ENCODE measurements at regions not wholly inside any gene's neighbourhood (a gene's known extent, or its start where the extent isn't known, plus 50 kb on each side); places are given as distances from the start of the nearest gene placed in this dataset.

DNA sequence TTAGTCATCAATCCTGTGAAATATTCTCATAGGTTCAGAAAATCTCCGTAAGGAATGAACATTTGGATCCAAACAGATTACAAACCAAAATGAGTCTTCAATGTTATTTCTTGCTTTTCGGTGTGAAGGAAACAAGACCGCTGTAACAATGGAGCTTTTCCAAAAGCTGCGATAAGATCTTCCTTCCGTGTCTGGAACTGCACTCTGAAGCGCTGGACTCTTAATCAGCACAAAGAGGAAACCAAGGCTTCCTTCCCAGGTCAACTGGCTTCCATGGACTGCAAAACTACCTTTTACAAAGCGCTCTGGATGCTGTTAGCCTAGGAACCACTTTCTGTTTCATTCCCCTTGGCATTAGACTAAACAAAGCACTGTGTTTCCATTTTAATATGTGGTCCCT is 137.9 kb upstream of the BASP1 start (continued):
- no peak for TF ChIP-seq NANOG (IDR thresholded peaks at IDR 0.05; ENCODE audit: borderline replicate concordance)

DNA sequence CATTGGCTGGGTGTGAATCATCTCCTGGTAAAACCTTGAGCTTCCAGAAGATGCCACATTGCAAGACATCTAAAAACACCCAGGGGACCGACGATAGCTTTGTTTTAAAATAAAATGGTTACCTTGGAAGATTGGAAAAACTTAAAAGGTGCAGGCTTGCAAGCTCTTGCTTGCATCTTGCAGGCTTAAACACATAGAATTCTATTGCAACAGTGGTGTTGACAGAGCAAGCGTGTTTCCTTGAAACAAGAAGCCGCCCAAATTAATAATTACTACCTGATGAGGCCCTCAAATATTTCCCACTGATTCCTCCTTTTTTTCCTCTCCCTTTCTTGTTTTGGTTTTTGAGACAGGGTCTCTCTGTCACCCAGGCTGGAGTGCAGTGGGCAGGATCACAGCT is 137.1 kb upstream of the BASP1 start:
- Mint-ChIP-seq H3K4me1 (no peaks in the 10 kb centered on the region), H3K4me3 (no peak overlapping the region), H3K27me3 (ENCODE audit: insufficient read depth, low read depth, poor library complexity) (no peaks in the 10 kb centered on the region), H3K27ac (no peak overlapping the region), H3K9me3 (no peaks in the 10 kb centered on the region), H3K36me3 (ENCODE audit: low read depth) (no peaks in the 10 kb centered on the region)
- H2AFZ ChIP-seq = no peak overlapping the region
- no peak for DNase-seq (ENCODE audit: low spot score)
- H3K27ac ChIP-seq (ENCODE audit: low read depth) = no peak overlapping the region
- H3F3A ChIP-seq (replicated peaks; ENCODE audit: low read depth) = no peaks in the 10 kb centered on the region
- TF ChIP-seq, protein P1, sequence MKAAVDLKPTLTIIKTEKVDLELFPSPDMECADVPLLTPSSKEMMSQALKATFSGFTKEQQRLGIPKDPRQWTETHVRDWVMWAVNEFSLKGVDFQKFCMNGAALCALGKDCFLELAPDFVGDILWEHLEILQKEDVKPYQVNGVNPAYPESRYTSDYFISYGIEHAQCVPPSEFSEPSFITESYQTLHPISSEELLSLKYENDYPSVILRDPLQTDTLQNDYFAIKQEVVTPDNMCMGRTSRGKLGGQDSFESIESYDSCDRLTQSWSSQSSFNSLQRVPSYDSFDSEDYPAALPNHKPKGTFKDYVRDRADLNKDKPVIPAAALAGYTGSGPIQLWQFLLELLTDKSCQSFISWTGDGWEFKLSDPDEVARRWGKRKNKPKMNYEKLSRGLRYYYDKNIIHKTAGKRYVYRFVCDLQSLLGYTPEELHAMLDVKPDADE (IDR thresholded peaks at IDR 0.05) = no peak
- no peak for TF ChIP-seq EZH2phosphoT487 (IDR thresholded peaks at IDR 0.05; ENCODE audit: unreplicated experiment)
- no peaks in the 10 kb centered on the region for H3K4me1 ChIP-seq (ENCODE audit: insufficient read depth)
- H3K4me2 ChIP-seq = no peak overlapping the region
- ATAC-seq = no peak
- H3K79me2 ChIP-seq (replicated peaks; ENCODE audit: insufficient read depth) = no peaks in the 10 kb centered on the region
- H3K4me3 ChIP-seq = no peak overlapping the region
- H3K9me2 ChIP-seq (ENCODE audit: insufficient read depth) = no peaks in the 10 kb centered on the region
- H3K36me3 ChIP-seq (ENCODE audit: insufficient read depth) = no peaks in the 10 kb centered on the region
- no peaks in the 10 kb centered on the region for H4K20me1 ChIP-seq (replicated peaks; ENCODE audit: insufficient read depth)
- H3K27me3 ChIP-seq (ENCODE audit: insufficient read depth) = no peaks in the 10 kb centered on the region

DNA sequence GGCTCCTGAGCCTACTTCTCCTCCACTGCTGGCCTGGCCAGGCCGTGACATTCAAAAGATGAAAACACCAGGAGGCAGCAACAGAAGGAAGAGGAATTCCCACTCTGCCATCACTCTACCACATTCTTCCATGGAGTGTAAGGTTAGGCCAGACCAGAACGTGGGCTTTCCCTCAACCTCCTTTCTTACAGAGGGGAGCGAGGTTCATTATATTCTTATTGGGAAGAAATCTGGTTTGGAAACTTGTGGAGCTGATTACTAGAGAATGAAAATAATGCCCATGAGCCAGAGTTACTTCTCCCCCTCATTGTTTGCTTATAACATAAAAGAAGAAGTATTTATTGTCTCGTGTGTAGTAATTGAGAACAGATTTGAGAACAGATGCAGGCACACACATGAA is 136.3 kb upstream of the BASP1 start:
- no peak overlapping the region for H3K4me2 ChIP-seq
- Mint-ChIP-seq H3K4me1 (no peaks in the 10 kb centered on the region), H3K27me3 (ENCODE audit: insufficient read depth, low read depth, poor library complexity) (no peaks in the 10 kb centered on the region), H3K27ac (no peak overlapping the region), H3K36me3 (ENCODE audit: low read depth) (no peaks in the 10 kb centered on the region), H3K4me3 (no peak overlapping the region), H3K9me3 (no peaks in the 10 kb centered on the region)
- no peak overlapping the region for H3K4me3 ChIP-seq
- DNase-seq (ENCODE audit: low spot score) = no peak
- no peak overlapping the region for H3K27ac ChIP-seq (ENCODE audit: low read depth)
- no peaks in the 10 kb centered on the region for H3K4me1 ChIP-seq (ENCODE audit: insufficient read depth)
- no peaks in the 10 kb centered on the region for H3K36me3 ChIP-seq (ENCODE audit: insufficient read depth)
- no peaks in the 10 kb centered on the region for H3K79me2 ChIP-seq (replicated peaks; ENCODE audit: insufficient read depth)
- no peaks in the 10 kb centered on the region for H3K9me2 ChIP-seq (ENCODE audit: insufficient read depth)
- TF ChIP-seq, protein P2, sequence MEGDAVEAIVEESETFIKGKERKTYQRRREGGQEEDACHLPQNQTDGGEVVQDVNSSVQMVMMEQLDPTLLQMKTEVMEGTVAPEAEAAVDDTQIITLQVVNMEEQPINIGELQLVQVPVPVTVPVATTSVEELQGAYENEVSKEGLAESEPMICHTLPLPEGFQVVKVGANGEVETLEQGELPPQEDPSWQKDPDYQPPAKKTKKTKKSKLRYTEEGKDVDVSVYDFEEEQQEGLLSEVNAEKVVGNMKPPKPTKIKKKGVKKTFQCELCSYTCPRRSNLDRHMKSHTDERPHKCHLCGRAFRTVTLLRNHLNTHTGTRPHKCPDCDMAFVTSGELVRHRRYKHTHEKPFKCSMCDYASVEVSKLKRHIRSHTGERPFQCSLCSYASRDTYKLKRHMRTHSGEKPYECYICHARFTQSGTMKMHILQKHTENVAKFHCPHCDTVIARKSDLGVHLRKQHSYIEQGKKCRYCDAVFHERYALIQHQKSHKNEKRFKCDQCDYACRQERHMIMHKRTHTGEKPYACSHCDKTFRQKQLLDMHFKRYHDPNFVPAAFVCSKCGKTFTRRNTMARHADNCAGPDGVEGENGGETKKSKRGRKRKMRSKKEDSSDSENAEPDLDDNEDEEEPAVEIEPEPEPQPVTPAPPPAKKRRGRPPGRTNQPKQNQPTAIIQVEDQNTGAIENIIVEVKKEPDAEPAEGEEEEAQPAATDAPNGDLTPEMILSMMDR (conservative IDR thresholded peaks at IDR 0.05; ENCODE audit: low read depth in 2 of 2) = no peak
- no peak for TF ChIP-seq ZNF331 (CRISPR knock-in tag; IDR thresholded peaks at IDR 0.05; ENCODE audit: low read depth)
- TF ChIP-seq JUNB (IDR thresholded peaks at IDR 0.05; ENCODE audit: unreplicated experiment) = no peak
- no peak for TF ChIP-seq EZH2phosphoT487 (IDR thresholded peaks at IDR 0.05; ENCODE audit: unreplicated experiment)
- TF ChIP-seq, protein P3, sequence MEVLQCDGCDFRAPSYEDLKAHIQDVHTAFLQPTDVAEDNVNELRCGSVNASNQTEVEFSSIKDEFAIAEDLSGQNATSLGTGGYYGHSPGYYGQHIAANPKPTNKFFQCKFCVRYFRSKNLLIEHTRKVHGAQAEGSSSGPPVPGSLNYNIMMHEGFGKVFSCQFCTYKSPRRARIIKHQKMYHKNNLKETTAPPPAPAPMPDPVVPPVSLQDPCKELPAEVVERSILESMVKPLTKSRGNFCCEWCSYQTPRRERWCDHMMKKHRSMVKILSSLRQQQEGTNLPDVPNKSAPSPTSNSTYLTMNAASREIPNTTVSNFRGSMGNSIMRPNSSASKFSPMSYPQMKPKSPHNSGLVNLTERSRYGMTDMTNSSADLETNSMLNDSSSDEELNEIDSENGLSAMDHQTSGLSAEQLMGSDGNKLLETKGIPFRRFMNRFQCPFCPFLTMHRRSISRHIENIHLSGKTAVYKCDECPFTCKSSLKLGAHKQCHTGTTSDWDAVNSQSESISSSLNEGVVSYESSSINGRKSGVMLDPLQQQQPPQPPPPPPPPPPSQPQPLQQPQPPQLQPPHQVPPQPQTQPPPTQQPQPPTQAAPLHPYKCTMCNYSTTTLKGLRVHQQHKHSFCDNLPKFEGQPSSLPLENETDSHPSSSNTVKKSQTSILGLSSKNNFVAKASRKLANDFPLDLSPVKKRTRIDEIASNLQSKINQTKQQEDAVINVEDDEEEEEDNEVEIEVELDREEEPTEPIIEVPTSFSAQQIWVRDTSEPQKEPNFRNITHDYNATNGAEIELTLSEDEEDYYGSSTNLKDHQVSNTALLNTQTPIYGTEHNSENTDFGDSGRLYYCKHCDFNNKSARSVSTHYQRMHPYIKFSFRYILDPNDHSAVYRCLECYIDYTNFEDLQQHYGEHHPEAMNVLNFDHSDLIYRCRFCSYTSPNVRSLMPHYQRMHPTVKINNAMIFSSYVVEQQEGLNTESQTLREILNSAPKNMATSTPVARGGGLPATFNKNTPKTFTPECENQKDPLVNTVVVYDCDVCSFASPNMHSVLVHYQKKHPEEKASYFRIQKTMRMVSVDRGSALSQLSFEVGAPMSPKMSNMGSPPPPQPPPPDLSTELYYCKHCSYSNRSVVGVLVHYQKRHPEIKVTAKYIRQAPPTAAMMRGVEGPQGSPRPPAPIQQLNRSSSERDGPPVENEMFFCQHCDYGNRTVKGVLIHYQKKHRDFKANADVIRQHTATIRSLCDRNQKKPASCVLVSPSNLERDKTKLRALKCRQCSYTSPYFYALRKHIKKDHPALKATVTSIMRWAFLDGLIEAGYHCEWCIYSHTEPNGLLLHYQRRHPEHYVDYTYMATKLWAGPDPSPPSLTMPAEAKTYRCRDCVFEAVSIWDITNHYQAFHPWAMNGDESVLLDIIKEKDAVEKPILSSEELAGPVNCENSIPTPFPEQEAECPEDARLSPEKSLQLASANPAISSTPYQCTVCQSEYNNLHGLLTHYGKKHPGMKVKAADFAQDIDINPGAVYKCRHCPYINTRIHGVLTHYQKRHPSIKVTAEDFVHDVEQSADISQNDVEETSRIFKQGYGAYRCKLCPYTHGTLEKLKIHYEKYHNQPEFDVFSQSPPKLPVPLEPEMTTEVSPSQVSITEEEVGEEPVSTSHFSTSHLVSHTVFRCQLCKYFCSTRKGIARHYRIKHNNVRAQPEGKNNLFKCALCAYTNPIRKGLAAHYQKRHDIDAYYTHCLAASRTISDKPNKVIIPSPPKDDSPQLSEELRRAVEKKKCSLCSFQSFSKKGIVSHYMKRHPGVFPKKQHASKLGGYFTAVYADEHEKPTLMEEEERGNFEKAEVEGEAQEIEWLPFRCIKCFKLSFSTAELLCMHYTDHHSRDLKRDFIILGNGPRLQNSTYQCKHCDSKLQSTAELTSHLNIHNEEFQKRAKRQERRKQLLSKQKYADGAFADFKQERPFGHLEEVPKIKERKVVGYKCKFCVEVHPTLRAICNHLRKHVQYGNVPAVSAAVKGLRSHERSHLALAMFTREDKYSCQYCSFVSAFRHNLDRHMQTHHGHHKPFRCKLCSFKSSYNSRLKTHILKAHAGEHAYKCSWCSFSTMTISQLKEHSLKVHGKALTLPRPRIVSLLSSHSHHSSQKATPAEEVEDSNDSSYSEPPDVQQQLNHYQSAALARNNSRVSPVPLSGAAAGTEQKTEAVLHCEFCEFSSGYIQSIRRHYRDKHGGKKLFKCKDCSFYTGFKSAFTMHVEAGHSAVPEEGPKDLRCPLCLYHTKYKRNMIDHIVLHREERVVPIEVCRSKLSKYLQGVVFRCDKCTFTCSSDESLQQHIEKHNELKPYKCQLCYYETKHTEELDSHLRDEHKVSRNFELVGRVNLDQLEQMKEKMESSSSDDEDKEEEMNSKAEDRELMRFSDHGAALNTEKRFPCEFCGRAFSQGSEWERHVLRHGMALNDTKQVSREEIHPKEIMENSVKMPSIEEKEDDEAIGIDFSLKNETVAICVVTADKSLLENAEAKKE (CRISPR knock-in tag; IDR thresholded peaks at IDR 0.05) = no peak
- TF ChIP-seq, protein P1 (IDR thresholded peaks at IDR 0.05) = no peak
- no peak for TF ChIP-seq EZH2 (IDR thresholded peaks at IDR 0.05; ENCODE audit: low read depth, unreplicated experiment)
- no peak for TF ChIP-seq STAT1 (IDR thresholded peaks at IDR 0.05; ENCODE audit: unreplicated experiment)
- no peak for TF ChIP-seq CREB1 (CRISPR knock-in tag; IDR thresholded peaks at IDR 0.05; ENCODE audit: low read depth)
- no peak for TF ChIP-seq NANOG (IDR thresholded peaks at IDR 0.05; ENCODE audit: borderline replicate concordance)
- no peaks in the 10 kb centered on the region for H3F3A ChIP-seq (replicated peaks; ENCODE audit: low read depth)
- no peak overlapping the region for H2AFZ ChIP-seq
- H3K27me3 ChIP-seq (ENCODE audit: insufficient read depth) = no peaks in the 10 kb centered on the region
- no peak for ATAC-seq
- H4K20me1 ChIP-seq (replicated peaks; ENCODE audit: insufficient read depth) = no peaks in the 10 kb centered on the region
